SH-SY5Y (cell line): ENCODE measurements at regions not wholly inside any gene's neighbourhood (a gene's known extent, or its start where the extent isn't known, plus 50 kb on each side); places are given as distances from the start of the nearest gene placed in this dataset.

ENCODE experiments used
- GATA2 ChIP-seq: IDR thresholded peaks from 2 replicates; pipeline ENCODE4 v1.6.1; 2011; ENCODE audit warnings: mild to moderate bottlenecking, low read depth, low read length
- GATA3 ChIP-seq: IDR thresholded peaks from 2 replicates; pipeline ENCODE4 v1.6.1; 2011; ENCODE audit warnings: low read depth, mild to moderate bottlenecking, low read length, moderate library complexity

DNA sequence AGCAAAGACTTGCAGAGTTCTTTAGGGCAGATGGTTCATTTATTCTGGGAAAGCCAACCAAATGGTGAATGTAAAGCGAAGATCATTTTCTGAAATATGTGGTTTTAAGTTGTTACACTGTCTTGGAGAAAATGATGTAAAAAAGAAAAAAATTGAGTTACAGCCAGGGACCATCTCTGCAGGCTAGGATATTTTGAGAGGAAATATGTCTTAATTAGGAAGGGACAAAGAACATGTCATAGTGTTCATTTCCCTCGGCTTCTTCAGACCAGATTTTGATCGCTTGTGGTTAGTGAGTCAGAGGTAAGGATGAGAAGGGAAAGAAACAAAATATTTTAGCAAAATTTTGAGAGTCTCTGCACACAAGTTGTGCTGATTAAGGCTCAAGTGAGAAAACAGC, 59.0 kb upstream of the C1QTNF7 start:
- TF ChIP-seq GATA2 (no peak), GATA3 (no peak)
